Transverse colon (tissue), 4 donors: ENCODE measurements at regions not wholly inside any gene's neighbourhood (a gene's known extent, or its start where the extent isn't known, plus 50 kb on each side); places are given as distances from the start of the nearest gene placed in this dataset.

ENCODE experiments used
- DNase-seq: peaks from one replicate; pipeline ENCODE4 v3.0.0-alpha.2; 2019
- H3K27ac ChIP-seq, 4 donors: fragments of 200-600 bp; sonication (generic); 2 replicates each; pipeline ENCODE4 v1.5.1; 2016 to 2018; ENCODE audit warnings: inconsistent platforms in 4 of 4
- H3K27me3 ChIP-seq: fragments of 200-600 bp; sonication (generic); 2 replicates; pipeline ENCODE4 v1.5.1; 2017; ENCODE audit warnings: inconsistent platforms
- H3K36me3 ChIP-seq, 4 donors: fragments of 200-600 bp; sonication (generic); 2 replicates each; pipeline ENCODE4 v1.5.1; 2017 to 2019; ENCODE audit warnings: inconsistent platforms in 4 of 4
- H3K4me1 ChIP-seq, 4 donors: fragments of 200-600 bp; sonication (generic); 2 replicates each; pipeline ENCODE4 v1.5.1; 2017 to 2020; ENCODE audit warnings: inconsistent platforms in 4 of 4
- H3K4me3 ChIP-seq, 4 donors: fragments of 200-600 bp; sonication (generic); 1 replicate in 1 of 4; 2 replicates in 3 of 4; pipeline versions ENCODE4 v1.5.1 to v1.6.1; 2017 to 2019; ENCODE audit warnings: inconsistent platforms in 4 of 4
- H3K9me3 ChIP-seq, 2 donors: fragments of 200-600 bp; sonication (generic); 2 replicates each; pipeline ENCODE4 v1.5.1; 2017 to 2019; ENCODE audit warnings: inconsistent platforms in 2 of 2
- CTCF ChIP-seq, 5 experiments: fragments of 200-600 bp in 3 of 5; fragments of 450-650 bp in 2 of 5; sonication (generic) in 3 of 5; IDR thresholded peaks; 1 replicate in 2 of 5; 2 replicates in 3 of 5; pipeline ENCODE4 v1.5.1; 2016 to 2017; ENCODE audit warnings: antibody characterized with exemption in 5 of 5, inconsistent platforms in 3 of 5, mild to moderate bottlenecking in 2 of 5, moderate library complexity in 1 of 5
- EP300 ChIP-seq: sonication (generic); formaldehyde crosslinking; IDR thresholded peaks from one replicate; pipeline ENCODE4 v1.6.1; 2017; ENCODE audit warnings: antibody characterized with exemption, low read depth
- POLR2A ChIP-seq: fragments of 450-650 bp; IDR thresholded peaks from one replicate; pipeline ENCODE4 v1.6.1; 2016; ENCODE audit warnings: antibody characterized with exemption, mild to moderate bottlenecking, moderate library complexity
- POLR2AphosphoS5 ChIP-seq, 3 donors: sonication (generic); formaldehyde crosslinking; IDR thresholded peaks; one replicate each; pipeline ENCODE4 v1.6.1; 2016; ENCODE audit warnings: antibody characterized with exemption in 3 of 3
- WGBS, 2 donors: methylation state at CpG; one replicate each; pipeline ENCODE4 v1.1.5; 2018; ENCODE audit warnings: low coverage in 1 of 2; 5-methylcytosine and 5-hydroxymethylcytosine counted together
- in situ Hi-C, 4 donors: fragments of 200-750 bp; cut with MboI; loops; one replicate each; pipeline versions ENCODE4 v1.15.0 to v1.15.1; 2017; ENCODE audit warnings: low sequenced_read_pairs in 3 of 4, low pct_ligation_motif_present in 1 of 4, low pct_unique_long_range_greater_than_20kb in 1 of 4
- intact Hi-C: fragments of 100-400 bp; cut with DNase I; formaldehyde crosslinking; loops from one replicate; pipeline ENCODE4 v1.15.1; 2023; ENCODE audit warnings: low total_unique reads

GRCh38 chr11:106159836-106160235 is 82.4 kb downstream of the AASDHPPT start:
- Histone ChIP-seq H3K36me3 (no peaks in the 10 kb centered on the region), H3K27me3 (no peaks in the 10 kb centered on the region), H3K27ac (no peak overlapping the region), H3K9me3 (no peaks in the 10 kb centered on the region), H3K4me3 (no peak overlapping the region), H3K4me1 (peaks cover 0 to 9% (median 0%) of the 10 kb centered on the region in 4 donors)
- TF ChIP-seq POLR2AphosphoS5 (IDR thresholded peaks at IDR 0.05) (no peak), CTCF (IDR thresholded peaks at IDR 0.05) (no peak), POLR2A (no peak), EP300 (no peak)
- intact Hi-C loops (no loop called here), in situ Hi-C loops (no loop called here)
- no peak for DNase-seq

GRCh38 chr11:106160494-106160893 is 83.0 kb downstream of the AASDHPPT start:
- no peak for TF ChIP-seq POLR2AphosphoS5 (IDR thresholded peaks at IDR 0.05)
- no peak for TF ChIP-seq CTCF (IDR thresholded peaks at IDR 0.05)
- TF ChIP-seq EP300: no peak
- TF ChIP-seq POLR2A: no peak
- 82 to 85% methylated on average over 7 of the region's 7 CpGs for WGBS, 2 donors
- Histone ChIP-seq H3K4me1 (peaks cover 0 to 9% (median 0%) of the 10 kb centered on the region in 4 donors), H3K36me3 (no peaks in the 10 kb centered on the region), H3K4me3 (no peak overlapping the region), H3K27me3 (no peaks in the 10 kb centered on the region), H3K9me3 (no peaks in the 10 kb centered on the region), H3K27ac (no peak overlapping the region)
- in situ Hi-C loops: no loop called here
- no peak for DNase-seq
- intact Hi-C loops: no loop called here

- no peaks in the 10 kb centered on the region for H3K36me3 ChIP-seq
- H3K27me3 ChIP-seq: no peaks in the 10 kb centered on the region
- no peak overlapping the region for H3K4me3 ChIP-seq
- peaks cover 4 to 9% of the 10 kb centered on the region in 2 donors for H3K9me3 ChIP-seq
- H3K4me1 ChIP-seq: peaks cover 0 to 3% (median 0%) of the 10 kb centered on the region in 4 donors
- in situ Hi-C loops (no loop called here), intact Hi-C loops (no loop called here)
- TF ChIP-seq EP300 (no peak), POLR2A (no peak), CTCF (IDR thresholded peaks at IDR 0.05) (no peak), POLR2AphosphoS5 (IDR thresholded peaks at IDR 0.05) (no peak)
- DNase-seq: no peak
- 54 to 57% methylated on average over 3 of the region's 3 CpGs for WGBS, 2 donors
- peak overlapping the region in 3 of 4 donors; percentile 17 to 51 (median 19) for H3K27ac ChIP-seq
Measured at GRCh38 chr11:106161775-106162634, 84.5 kb downstream of the AASDHPPT start.

- Histone ChIP-seq H3K36me3 (no peaks in the 10 kb centered on the region), H3K27me3 (no peaks in the 10 kb centered on the region), H3K4me1 (peaks cover 0 to 2% (median 0%) of the 10 kb centered on the region in 4 donors), H3K27ac (no peak overlapping the region), H3K9me3 (peaks cover 6 to 10% of the 10 kb centered on the region in 2 donors), H3K4me3 (no peak overlapping the region)
- no peak for DNase-seq
- in situ Hi-C loops: no loop called here
- no peak for TF ChIP-seq EP300
- intact Hi-C loops: no loop called here
Measured at GRCh38 chr11:106167085-106167484, 89.6 kb downstream of the AASDHPPT start.
